ENCODE measurements at regions not wholly inside any gene's neighbourhood (a gene's known extent, or its start where the extent isn't known, plus 50 kb on each side); places are given as distances from the start of the nearest gene placed in this dataset.
"Not testable (repeated sequence)": the region's sequence is repeated elsewhere in the genome, so short reads cannot be mapped to it uniquely, and the experiment has no call there.

- Mint-ChIP-seq H3K27me3 (peaks cover 6% of the 10 kb centered on the region), H3K36me3 (no peaks in the 10 kb centered on the region), H3K4me3 (no peak overlapping the region), H3K9me3 (no peaks in the 10 kb centered on the region), H3K27ac (no peak overlapping the region), H3K4me1 (no peaks in the 10 kb centered on the region)
Observed at GRCh38 chr11:116037861-116038260, 533.6 kb upstream of the CADM1 start.

- H3K27me3 Mint-ChIP-seq, result peaks cover 10% of the 10 kb centered on the region
- peaks cover 0 to 4% (median 0%) of the 10 kb centered on the region in 3 donors for H3K9me3 Mint-ChIP-seq
- H3K36me3 Mint-ChIP-seq, result no peaks in the 10 kb centered on the region
- H3K4me1 Mint-ChIP-seq, result no peaks in the 10 kb centered on the region
- H3K27ac Mint-ChIP-seq, result no peak overlapping the region
- H3K4me3 Mint-ChIP-seq, result no peak overlapping the region
Observed at GRCh38 chr11:116035977-116036376, 531.8 kb upstream of the CADM1 start.

DNA sequence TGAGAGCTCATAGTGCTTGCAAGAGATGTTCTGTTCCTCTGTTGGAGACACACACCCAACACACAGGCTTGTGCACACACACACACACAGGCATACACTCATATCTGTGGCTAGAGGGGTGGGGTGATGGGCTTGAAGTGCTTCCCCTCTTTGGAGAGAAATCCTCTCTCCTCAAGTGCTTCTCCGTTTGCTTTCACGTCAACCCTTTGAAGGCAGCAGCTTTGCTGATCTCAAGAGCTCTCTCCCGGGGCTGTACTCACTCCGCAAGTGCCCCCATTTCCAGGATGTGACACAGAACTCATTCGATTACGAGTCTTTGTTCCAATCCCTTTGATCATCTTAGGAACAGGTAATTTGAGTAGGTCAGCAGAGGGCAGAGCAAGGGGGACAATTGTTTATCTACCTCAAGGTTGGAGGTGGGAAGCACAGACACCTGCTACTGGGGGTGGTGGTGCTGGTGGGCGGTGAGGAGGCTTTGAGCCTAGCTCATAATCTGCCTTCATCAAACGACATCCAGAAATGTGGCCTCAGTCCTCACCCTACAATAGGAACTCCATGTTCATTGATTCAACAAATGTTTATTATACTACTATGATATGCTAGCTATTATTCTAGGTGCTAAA is 529.8 kb upstream of the CADM1 start:
- Mint-ChIP-seq H3K36me3 (no peaks in the 10 kb centered on the region), H3K27me3 (peaks cover 12% of the 10 kb centered on the region), H3K9me3 (peaks cover 0 to 6% (median 0%) of the 10 kb centered on the region in 3 donors), H3K4me3 (no peak overlapping the region), H3K27ac (no peak overlapping the region), H3K4me1 (no peaks in the 10 kb centered on the region)

DNA sequence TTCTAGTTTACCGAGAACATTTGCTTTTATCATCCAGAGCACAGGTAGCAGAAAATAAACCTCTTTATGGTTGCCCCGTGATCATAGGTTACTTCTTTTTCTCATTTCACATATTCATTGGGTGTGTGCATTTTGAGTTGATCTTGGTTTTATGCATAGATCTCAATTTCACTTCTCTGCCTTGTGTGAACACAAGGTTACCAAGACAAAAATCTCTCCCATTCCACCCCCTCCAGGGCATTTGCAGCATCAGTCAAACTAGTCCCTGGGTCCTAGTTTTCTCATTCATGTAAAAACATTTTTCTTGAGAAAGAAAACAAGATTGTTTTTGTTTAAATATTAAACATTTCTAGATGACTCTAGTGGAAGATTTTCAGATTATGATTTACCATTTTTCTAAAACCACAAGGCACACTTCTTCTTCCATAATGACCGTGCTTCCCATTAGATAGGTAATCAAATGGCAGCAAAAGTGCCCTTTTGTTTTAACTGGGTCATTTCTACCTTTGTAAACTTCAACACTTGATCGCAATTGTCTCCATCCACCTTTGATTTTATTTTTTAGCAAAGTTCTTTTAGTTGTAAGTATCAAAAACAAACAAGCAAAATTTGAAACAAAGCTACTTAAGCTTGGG is 526.6 kb upstream of the CADM1 start:
- no peaks in the 10 kb centered on the region for H3K36me3 Mint-ChIP-seq
- no peaks in the 10 kb centered on the region for H3K4me1 Mint-ChIP-seq
- H3K27me3 Mint-ChIP-seq, result peaks cover 10% of the 10 kb centered on the region
- H3K4me3 Mint-ChIP-seq, result no peak overlapping the region
- peaks cover 0 to 6% (median 5%) of the 10 kb centered on the region in 3 donors for H3K9me3 Mint-ChIP-seq
- no peak overlapping the region for H3K27ac Mint-ChIP-seq

GRCh38 chr11:116028506-116028905 is 524.3 kb upstream of the CADM1 start:
- H3K4me3 Mint-ChIP-seq, H3K36me3 Mint-ChIP-seq, H3K27ac Mint-ChIP-seq, H3K9me3 Mint-ChIP-seq, H3K4me1 Mint-ChIP-seq: not testable (repeated sequence)
- peaks cover 16% of the 10 kb centered on the region for H3K27me3 Mint-ChIP-seq

- Mint-ChIP-seq H3K4me3 (no peak overlapping the region), H3K9me3 (peaks cover 0 to 2% (median 0%) of the 10 kb centered on the region in 3 donors), H3K27me3 (peaks cover 7% of the 10 kb centered on the region), H3K4me1 (peaks cover 0 to 4% (median 3%) of the 10 kb centered on the region in 3 donors), H3K36me3 (no peaks in the 10 kb centered on the region), H3K27ac (peak overlapping the region in 1 of 3 donors; percentile 44)
Observed at GRCh38 chr11:115999437-115999836, 495.2 kb upstream of the CADM1 start.

DNA sequence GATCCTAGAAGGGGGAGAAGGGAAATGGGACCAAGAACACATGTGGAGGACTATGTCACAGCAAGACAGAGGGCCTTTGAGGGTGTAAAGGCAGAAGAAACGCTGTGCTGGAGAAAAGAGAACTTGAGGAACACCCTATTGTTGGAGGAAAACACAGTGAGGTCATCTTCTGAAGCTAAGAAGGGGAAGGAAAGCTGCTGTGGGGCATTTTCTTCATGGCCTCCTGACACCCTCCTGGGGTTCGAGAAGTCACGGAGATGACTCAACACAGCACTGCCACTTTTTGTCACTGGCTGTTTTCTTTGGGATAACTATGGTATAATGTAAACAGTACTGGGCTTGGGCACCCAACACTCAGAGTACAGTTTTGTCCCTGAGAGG is 492.6 kb upstream of the CADM1 start:
- peaks cover 2% of the 10 kb centered on the region for H3K36me3 Mint-ChIP-seq

DNA sequence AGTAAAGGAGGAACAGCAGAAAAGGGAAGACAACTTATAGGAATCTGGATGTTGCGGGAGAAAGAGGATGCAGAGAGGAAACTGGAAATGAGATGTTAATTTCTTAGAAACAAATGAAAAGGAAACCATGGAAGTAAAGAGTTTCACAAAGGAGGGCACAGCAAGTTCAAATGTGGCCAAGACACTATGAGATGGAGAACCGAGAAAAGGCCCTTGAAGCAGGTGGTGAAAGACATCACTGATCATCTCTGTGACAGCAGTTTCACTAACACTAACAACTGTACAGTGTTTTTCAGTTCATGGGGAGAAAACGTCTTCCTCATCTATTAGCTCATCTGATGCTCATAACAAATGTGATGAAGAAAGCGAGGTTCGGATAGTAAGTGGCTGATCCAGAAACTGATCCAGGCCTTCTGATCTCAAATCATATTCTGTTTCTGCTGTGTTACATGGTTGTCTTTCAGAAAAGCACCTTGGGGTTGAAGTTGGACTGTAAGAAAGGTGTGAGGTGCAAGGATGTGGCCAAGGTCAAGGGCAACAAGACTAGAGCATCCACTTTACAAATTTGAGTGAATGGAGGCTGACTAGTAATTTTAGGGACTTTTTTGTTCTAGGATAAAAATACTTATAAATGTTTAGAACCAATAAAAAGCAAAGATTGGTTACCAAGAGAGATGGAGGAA is 492.1 kb upstream of the CADM1 start:
- Mint-ChIP-seq H3K4me1 (peaks cover 0 to 4% (median 3%) of the 10 kb centered on the region in 3 donors), H3K27me3 (peaks cover 5% of the 10 kb centered on the region), H3K36me3 (peaks cover 2% of the 10 kb centered on the region), H3K27ac (no peak overlapping the region), H3K4me3 (no peak overlapping the region), H3K9me3 (peaks cover 0 to 5% (median 3%) of the 10 kb centered on the region in 3 donors)

More for the DNA sequence above, 492.6 kb upstream of the CADM1 start:
- H3K4me3 Mint-ChIP-seq, result no peak overlapping the region
- peaks cover 0 to 4% (median 3%) of the 10 kb centered on the region in 3 donors for H3K4me1 Mint-ChIP-seq
- no peak overlapping the region for H3K27ac Mint-ChIP-seq
- peaks cover 6% of the 10 kb centered on the region for H3K27me3 Mint-ChIP-seq
- H3K9me3 Mint-ChIP-seq, result peaks cover 0 to 3% (median 3%) of the 10 kb centered on the region in 3 donors

DNA sequence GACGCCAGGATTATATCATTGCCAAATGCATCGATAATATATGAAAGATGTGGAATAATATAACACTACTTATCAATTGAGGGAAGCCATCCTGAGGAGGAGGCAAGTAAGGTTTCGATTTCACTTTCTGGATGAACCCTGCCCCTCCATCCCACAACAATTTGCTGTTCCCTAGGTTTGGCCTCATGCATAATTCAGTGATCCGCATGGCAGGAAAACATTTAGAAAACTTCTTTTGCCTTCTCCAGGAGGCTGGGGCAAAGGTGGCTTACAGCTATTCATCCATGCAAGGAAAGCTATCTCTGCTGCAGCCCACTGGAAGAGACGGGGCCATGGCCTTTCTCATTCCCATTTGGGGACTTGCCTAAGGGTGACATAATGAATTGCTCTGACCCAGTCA is 489.4 kb upstream of the CADM1 start:
- H3K9me3 Mint-ChIP-seq, result peaks cover 0 to 9% (median 3%) of the 10 kb centered on the region in 3 donors
- H3K27me3 Mint-ChIP-seq, result peaks cover 5% of the 10 kb centered on the region
- H3K4me1 Mint-ChIP-seq, result peaks cover 0 to 4% (median 3%) of the 10 kb centered on the region in 3 donors
- H3K36me3 Mint-ChIP-seq, result peaks cover 2% of the 10 kb centered on the region
- H3K4me3 Mint-ChIP-seq, result no peak overlapping the region
- no peak overlapping the region for H3K27ac Mint-ChIP-seq

DNA sequence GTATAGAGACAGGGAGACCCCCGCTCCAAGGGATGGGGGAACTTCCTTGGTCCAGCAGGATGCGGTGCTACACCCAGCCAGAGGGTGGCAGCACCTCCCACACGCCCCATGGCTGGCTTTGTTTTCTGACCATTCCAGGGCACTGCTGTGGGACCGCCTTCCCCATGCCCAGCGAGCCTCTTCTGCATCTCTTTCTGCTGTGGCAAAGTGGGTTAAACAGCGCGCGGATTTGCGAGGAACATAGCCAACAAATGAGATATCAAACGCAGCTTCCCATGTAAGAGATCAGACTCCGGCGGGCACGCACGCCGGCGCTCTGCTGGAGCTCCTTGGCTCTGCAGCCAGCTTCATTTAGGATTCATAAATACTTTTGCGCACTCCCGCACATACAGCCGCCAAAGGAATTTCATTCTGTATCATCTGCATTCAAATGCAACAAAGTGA is 485.8 kb upstream of the CADM1 start:
- H3K9me3 Mint-ChIP-seq, result peaks cover 0 to 7% (median 3%) of the 10 kb centered on the region in 3 donors
- no peak overlapping the region for H3K4me3 Mint-ChIP-seq
- H3K27ac Mint-ChIP-seq, result peak overlapping the region in 1 of 3 donors; percentile 31
- no peaks in the 10 kb centered on the region for H3K4me1 Mint-ChIP-seq
- peaks cover 2% of the 10 kb centered on the region for H3K36me3 Mint-ChIP-seq
- peaks cover 2% of the 10 kb centered on the region for H3K27me3 Mint-ChIP-seq

DNA sequence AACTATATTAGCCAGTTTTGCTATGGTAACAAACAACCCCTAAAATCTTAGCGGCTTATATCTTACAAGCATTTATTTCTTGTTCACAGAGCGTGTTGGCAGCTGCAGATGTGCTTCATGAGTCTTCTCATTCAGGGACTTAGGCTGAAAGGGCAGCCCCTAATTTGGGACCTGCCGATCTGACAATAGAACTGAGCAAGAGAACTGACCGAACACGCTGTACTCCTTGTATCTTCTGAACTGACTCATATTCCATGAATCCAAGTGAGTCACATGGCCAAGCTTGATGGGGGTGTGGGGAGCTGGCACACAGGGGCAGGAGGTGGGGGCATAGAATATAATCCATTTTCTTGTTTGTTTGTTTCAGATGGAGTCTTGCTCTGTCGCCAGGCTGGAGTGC is 481.7 kb upstream of the CADM1 start:
- Mint-ChIP-seq H3K9me3 (peaks cover 0 to 6% (median 0%) of the 10 kb centered on the region in 3 donors), H3K4me3 (no peak overlapping the region), H3K27me3 (no peaks in the 10 kb centered on the region), H3K4me1 (no peaks in the 10 kb centered on the region), H3K27ac (no peak overlapping the region), H3K36me3 (peaks cover 2% of the 10 kb centered on the region)

- H3K4me3 Mint-ChIP-seq, result no peak overlapping the region
- no peaks in the 10 kb centered on the region for H3K4me1 Mint-ChIP-seq
- H3K9me3 Mint-ChIP-seq, result peaks cover 0 to 4% (median 0%) of the 10 kb centered on the region in 3 donors
- peaks cover 2% of the 10 kb centered on the region for H3K36me3 Mint-ChIP-seq
- no peaks in the 10 kb centered on the region for H3K27me3 Mint-ChIP-seq
- no peak overlapping the region for H3K27ac Mint-ChIP-seq
Observed at GRCh38 chr11:115984228-115984627, 480.0 kb upstream of the CADM1 start.

- no peaks in the 10 kb centered on the region for H3K4me1 Mint-ChIP-seq
- H3K36me3 Mint-ChIP-seq, result peaks cover 2% of the 10 kb centered on the region
- H3K4me3 Mint-ChIP-seq, result no peak overlapping the region
- H3K9me3 Mint-ChIP-seq, result peaks cover 0 to 6% (median 2%) of the 10 kb centered on the region in 3 donors
- H3K27me3 Mint-ChIP-seq, result no peaks in the 10 kb centered on the region
- H3K27ac Mint-ChIP-seq, result no peak overlapping the region
Observed at GRCh38 chr11:115982666-115983065, 478.5 kb upstream of the CADM1 start.

GRCh38 chr11:115981814-115982471 is 477.7 kb upstream of the CADM1 start:
- Mint-ChIP-seq H3K9me3 (peaks cover 0 to 6% (median 2%) of the 10 kb centered on the region in 3 donors), H3K4me1 (no peaks in the 10 kb centered on the region), H3K27me3 (peaks cover 4% of the 10 kb centered on the region), H3K4me3 (no peak overlapping the region), H3K36me3 (peaks cover 2% of the 10 kb centered on the region), H3K27ac (no peak overlapping the region)

DNA sequence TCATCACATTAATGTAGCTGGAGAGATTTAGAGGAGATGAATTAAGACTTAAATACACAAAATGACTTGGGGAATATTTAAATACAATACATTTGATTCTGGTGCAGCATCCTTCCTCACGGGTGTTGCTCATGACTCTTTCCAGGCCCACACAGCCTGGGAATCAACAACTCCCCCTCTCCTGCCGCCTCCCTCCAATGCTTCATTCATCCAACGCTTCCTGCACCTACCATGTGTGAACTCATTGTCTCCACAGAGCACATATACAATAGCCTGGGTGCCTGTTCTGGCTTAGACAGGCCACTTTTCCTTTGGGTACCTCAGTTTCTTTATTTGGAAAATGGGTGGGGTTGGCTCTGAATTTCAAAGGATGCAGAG is 476.9 kb upstream of the CADM1 start:
- H3K27ac Mint-ChIP-seq, result no peak overlapping the region
- H3K9me3 Mint-ChIP-seq, result peaks cover 0 to 6% (median 2%) of the 10 kb centered on the region in 3 donors
- H3K27me3 Mint-ChIP-seq, result peaks cover 11% of the 10 kb centered on the region
- H3K36me3 Mint-ChIP-seq, result peaks cover 2% of the 10 kb centered on the region
- no peak overlapping the region for H3K4me3 Mint-ChIP-seq
- no peaks in the 10 kb centered on the region for H3K4me1 Mint-ChIP-seq

Data from IgD-negative memory B cell (primary cell).